Liver (tissue), 3 donors: ENCODE measurements at regions not wholly inside any gene's neighbourhood (a gene's known extent, or its start where the extent isn't known, plus 50 kb on each side); places are given as distances from the start of the nearest gene placed in this dataset.

Experiments used
- GABPA ChIP-seq, 2 donors: IDR thresholded peaks in 1 of 2; conservative IDR thresholded peaks in 1 of 2; 2 replicates each; pipeline ENCODE4 v1.6.1; 2016; ENCODE audit warnings: antibody characterized with exemption in 2 of 2, mild to moderate bottlenecking in 1 of 2, moderate library complexity in 1 of 2
- HNF4G ChIP-seq: IDR thresholded peaks from 2 replicates; pipeline ENCODE4 v1.6.1; 2016; ENCODE audit warnings: antibody characterized with exemption
- JUND ChIP-seq, 2 donors: IDR thresholded peaks; 2 replicates each; pipeline ENCODE4 v1.6.1; 2016; ENCODE audit warnings: antibody characterized with exemption in 2 of 2
- MAX ChIP-seq: IDR thresholded peaks from 2 replicates; pipeline ENCODE4 v1.6.1; 2016; ENCODE audit warnings: antibody characterized with exemption
- NR2F2 ChIP-seq: IDR thresholded peaks from 2 replicates; pipeline ENCODE4 v1.6.1; 2016; ENCODE audit warnings: antibody characterized with exemption
- RAD21 ChIP-seq, 2 donors: IDR thresholded peaks; 2 replicates each; pipeline ENCODE4 v1.6.1; 2016; ENCODE audit warnings: antibody characterized with exemption in 2 of 2, mild to moderate bottlenecking in 2 of 2
- RXRA ChIP-seq, 2 donors: IDR thresholded peaks; 2 replicates each; pipeline ENCODE4 v1.6.1; 2017 to 2018; ENCODE audit warnings: antibody characterized with exemption in 2 of 2, mild to moderate bottlenecking in 1 of 2
- SP1 ChIP-seq: IDR thresholded peaks from 2 replicates; pipeline ENCODE4 v1.6.1; 2018; ENCODE audit warnings: antibody characterized with exemption, mild to moderate bottlenecking
- TAF1 ChIP-seq: conservative IDR thresholded peaks from 2 replicates; pipeline ENCODE4 v1.6.1; 2016; ENCODE audit warnings: antibody characterized with exemption, mild to moderate bottlenecking
- YY1 ChIP-seq: IDR thresholded peaks from 2 replicates; pipeline ENCODE4 v1.6.1; 2016; ENCODE audit warnings: antibody characterized with exemption, mild to moderate bottlenecking
- ZBTB33 ChIP-seq: IDR thresholded peaks from 2 replicates; pipeline ENCODE4 v1.6.1; 2016; ENCODE audit warnings: antibody characterized with exemption
- TF ChIP-seq, protein P1 (sequence below): IDR thresholded peaks from 2 replicates; pipeline ENCODE4 v1.6.1; 2016; ENCODE audit warnings: antibody characterized with exemption, mild to moderate bottlenecking
- TF ChIP-seq, protein P2 (sequence below): fragments of 150-350 bp; IDR thresholded peaks from 2 replicates; pipeline ENCODE4 v1.5.1; 2017; ENCODE audit warnings: improper control_type of control experiment, low read depth, low read length; ENCODE audit not compliant: missing input control
- donor health status: healthy.
- donor health status: healthy.

- TF ChIP-seq, protein P1, sequence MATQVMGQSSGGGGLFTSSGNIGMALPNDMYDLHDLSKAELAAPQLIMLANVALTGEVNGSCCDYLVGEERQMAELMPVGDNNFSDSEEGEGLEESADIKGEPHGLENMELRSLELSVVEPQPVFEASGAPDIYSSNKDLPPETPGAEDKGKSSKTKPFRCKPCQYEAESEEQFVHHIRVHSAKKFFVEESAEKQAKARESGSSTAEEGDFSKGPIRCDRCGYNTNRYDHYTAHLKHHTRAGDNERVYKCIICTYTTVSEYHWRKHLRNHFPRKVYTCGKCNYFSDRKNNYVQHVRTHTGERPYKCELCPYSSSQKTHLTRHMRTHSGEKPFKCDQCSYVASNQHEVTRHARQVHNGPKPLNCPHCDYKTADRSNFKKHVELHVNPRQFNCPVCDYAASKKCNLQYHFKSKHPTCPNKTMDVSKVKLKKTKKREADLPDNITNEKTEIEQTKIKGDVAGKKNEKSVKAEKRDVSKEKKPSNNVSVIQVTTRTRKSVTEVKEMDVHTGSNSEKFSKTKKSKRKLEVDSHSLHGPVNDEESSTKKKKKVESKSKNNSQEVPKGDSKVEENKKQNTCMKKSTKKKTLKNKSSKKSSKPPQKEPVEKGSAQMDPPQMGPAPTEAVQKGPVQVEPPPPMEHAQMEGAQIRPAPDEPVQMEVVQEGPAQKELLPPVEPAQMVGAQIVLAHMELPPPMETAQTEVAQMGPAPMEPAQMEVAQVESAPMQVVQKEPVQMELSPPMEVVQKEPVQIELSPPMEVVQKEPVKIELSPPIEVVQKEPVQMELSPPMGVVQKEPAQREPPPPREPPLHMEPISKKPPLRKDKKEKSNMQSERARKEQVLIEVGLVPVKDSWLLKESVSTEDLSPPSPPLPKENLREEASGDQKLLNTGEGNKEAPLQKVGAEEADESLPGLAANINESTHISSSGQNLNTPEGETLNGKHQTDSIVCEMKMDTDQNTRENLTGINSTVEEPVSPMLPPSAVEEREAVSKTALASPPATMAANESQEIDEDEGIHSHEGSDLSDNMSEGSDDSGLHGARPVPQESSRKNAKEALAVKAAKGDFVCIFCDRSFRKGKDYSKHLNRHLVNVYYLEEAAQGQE: no peak
- TF ChIP-seq, protein P2, sequence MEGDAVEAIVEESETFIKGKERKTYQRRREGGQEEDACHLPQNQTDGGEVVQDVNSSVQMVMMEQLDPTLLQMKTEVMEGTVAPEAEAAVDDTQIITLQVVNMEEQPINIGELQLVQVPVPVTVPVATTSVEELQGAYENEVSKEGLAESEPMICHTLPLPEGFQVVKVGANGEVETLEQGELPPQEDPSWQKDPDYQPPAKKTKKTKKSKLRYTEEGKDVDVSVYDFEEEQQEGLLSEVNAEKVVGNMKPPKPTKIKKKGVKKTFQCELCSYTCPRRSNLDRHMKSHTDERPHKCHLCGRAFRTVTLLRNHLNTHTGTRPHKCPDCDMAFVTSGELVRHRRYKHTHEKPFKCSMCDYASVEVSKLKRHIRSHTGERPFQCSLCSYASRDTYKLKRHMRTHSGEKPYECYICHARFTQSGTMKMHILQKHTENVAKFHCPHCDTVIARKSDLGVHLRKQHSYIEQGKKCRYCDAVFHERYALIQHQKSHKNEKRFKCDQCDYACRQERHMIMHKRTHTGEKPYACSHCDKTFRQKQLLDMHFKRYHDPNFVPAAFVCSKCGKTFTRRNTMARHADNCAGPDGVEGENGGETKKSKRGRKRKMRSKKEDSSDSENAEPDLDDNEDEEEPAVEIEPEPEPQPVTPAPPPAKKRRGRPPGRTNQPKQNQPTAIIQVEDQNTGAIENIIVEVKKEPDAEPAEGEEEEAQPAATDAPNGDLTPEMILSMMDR: no peak
- TF ChIP-seq MAX (no peak), SP1 (no peak), RAD21 (IDR thresholded peaks at IDR 0.05) (no peak), NR2F2 (no peak), HNF4G (no peak), ZBTB33 (no peak), YY1 (no peak), GABPA (IDR thresholded peaks at IDR 0.05 in 1 of 2, conservative IDR thresholded peaks at IDR 0.05 in 1 of 2) (no peak), RXRA (IDR thresholded peaks at IDR 0.05) (no peak), JUND (IDR thresholded peaks at IDR 0.05) (no peak), TAF1 (no peak)
Measured at GRCh38 chr20:40168981-40169620, 519.9 kb downstream of the MAFB start.
